LNCAP (cell line): ENCODE measurements at regions not wholly inside any gene's neighbourhood (a gene's known extent, or its start where the extent isn't known, plus 50 kb on each side); places are given as distances from the start of the nearest gene placed in this dataset.

Experiments used
- TF ChIP-seq, protein P1 (sequence below): fragments of 450-650 bp; IDR thresholded peaks from 2 replicates; pipeline ENCODE4 v1.5.1; 2017; ENCODE audit warnings: mild to moderate bottlenecking

DNA sequence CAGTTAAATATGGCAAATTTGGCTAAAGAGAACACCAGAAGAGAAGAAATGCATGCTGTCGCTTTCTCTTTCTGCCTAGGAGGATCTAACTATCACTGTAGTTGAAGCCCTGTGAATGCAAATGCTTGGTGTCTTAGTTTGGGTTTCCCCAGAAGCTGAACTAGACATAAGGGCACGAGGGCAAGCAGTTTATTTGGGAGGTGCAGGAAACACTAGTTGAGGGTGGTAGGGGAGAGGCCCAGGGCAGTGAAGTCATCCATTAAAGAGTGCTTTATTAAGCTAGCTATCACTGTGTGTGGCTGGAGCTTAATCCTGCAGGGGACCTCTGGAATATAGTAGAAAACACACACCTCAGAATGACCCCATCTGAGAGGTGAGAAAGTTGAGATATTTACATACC lies 639.8 kb upstream of the ZEB2 start:
- TF ChIP-seq, protein P1, sequence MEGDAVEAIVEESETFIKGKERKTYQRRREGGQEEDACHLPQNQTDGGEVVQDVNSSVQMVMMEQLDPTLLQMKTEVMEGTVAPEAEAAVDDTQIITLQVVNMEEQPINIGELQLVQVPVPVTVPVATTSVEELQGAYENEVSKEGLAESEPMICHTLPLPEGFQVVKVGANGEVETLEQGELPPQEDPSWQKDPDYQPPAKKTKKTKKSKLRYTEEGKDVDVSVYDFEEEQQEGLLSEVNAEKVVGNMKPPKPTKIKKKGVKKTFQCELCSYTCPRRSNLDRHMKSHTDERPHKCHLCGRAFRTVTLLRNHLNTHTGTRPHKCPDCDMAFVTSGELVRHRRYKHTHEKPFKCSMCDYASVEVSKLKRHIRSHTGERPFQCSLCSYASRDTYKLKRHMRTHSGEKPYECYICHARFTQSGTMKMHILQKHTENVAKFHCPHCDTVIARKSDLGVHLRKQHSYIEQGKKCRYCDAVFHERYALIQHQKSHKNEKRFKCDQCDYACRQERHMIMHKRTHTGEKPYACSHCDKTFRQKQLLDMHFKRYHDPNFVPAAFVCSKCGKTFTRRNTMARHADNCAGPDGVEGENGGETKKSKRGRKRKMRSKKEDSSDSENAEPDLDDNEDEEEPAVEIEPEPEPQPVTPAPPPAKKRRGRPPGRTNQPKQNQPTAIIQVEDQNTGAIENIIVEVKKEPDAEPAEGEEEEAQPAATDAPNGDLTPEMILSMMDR = no peak

DNA sequence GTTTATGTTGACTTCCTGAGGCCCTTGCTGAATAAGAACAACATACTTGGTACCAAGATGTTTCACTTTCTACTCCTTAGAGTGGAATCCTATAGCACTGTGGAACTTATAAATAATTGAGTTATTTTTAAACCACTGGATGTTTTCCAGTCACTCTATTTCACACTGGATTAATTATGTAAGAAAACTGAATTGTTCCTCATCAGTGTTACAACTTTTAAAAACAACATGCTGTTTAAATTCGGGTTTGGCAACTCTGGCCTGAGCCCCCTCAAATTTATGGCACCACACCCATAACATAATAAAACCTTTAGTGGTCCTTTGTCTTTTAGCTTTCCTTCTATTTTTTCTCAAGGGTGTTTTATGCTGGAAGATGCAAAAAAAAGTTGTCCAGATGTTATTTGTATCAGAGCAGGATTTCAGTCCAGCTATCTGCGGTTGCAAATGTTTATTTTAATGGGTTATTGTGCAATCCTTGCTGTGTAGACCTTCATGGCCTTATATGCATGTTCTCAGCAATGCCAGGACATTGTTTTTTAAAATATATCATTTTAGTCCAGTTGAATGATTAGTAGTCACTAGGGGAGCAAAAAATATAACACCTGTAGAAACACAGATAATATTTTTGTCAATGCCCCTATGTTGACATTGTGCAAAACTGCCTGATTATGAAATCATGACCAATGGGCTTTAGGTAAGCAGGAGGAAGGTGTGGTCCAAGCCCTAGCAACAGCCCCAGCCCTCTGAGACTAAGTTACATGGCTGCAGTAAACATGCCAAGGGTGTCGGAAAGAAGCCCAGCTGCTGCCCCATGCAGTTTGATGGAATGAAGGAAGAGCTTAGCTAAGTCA lies 638.0 kb upstream of the ZEB2 start:
- TF ChIP-seq, protein P1 = no peak

DNA sequence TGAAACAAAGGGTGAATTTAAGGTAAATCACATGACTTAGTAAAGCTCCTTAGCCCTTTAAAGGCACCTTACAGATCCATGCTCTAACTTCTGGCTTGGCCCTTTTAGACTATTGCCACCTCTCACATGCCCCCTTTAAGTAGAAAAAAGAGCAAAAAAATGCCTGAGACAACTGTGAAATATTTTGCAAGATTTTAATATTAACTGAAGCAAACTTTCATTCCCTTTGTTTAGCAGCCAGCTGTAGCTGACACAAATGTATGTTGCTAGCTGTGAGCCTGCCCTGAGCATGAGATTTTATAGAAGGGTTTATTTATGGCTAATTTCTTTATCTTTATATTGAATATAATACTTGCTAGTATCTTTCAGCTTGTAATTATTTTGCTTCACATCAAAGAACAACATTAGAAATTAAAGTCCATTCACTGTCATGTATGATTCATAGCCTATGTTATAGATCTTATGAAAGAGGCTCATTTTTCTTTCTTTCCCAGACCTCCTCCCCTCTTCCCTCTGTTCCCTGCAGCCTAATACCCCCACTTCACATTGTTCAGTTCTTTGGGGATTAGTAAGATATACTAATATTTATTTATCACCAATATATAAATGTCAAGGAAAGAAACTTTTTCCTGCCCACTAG lies 637.2 kb upstream of the ZEB2 start:
- TF ChIP-seq, protein P1 = no peak

DNA sequence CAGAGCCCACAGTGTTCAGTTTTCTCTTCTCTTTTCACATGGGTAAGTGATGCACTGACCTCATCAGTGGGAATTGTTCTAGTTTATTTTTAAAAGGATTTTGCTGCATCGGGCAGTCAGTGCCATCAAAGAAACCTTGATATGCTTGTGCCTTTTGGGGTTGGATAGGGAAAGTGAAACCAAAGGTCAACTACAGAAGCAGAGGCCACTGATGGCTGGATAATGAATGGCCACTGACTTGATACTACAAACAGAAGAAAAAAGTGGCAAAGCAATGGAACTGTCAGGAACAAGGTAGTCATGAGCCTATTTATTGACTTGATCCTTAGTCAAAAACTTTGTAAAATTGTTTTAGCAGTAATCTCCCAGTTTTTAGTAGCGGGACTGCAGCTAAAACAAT lies 636.3 kb upstream of the ZEB2 start:
- TF ChIP-seq, protein P1 = no peak

DNA sequence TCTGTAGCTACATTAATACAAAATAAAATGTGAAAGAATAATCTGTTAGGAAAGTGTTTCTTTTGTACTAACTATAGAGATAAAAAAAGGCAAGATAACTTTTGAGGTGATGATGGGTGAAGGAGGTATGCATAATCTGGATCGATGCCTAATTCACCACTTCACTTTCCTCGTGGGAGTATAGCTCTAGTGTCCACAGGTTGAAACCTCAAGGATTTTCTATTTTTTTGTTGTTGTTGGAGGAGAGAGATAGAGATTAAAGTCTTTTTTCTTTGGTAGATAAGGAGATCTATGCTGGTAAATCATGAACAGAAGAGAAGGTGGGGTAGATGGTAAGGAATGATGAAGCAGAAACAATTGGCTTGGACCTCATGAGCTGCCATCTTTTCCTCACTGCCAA lies 635.3 kb upstream of the ZEB2 start:
- TF ChIP-seq, protein P1 = no peak

DNA sequence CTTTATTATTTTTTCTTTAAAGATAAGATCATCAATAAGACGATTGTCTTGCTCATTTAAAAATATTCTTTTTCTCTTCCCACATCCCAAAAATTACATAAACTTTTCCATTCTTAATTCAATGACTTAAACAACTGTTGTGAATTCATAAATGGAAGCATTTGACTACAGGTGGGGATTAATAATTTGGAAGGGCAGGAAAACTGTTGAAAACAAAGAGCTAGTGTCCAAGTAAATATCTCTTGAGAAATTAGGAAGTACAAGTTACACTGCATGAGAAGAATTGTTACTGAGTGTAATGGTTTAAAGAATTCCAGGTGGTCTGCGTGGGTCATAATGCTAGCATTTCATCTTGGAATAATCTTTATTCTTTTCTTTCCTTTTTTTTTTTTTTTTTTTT lies 634.8 kb upstream of the ZEB2 start:
- TF ChIP-seq, protein P1 = no peak

DNA sequence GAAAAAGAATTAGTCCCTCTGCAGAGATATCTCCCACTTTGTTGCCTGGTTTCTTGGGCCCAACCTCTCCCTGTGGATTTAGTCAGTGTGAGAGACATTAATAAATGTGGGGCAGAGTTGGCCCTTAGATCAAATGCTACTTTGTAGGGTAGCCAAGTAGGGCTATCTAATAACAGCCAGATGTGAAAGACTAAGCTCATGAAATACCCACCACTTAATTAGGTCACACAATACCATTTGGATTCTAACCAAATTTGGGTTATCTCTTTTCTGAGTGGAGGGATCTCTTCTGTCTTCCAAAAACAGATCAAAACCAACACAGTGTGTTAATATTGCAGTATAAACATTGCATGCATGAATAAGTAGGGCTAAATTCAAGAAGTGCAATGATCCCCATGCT lies 626.8 kb upstream of the ZEB2 start:
- TF ChIP-seq, protein P1 = no peak
